PC-9 (cell line): ENCODE measurements at regions not wholly inside any gene's neighbourhood (a gene's known extent, or its start where the extent isn't known, plus 50 kb on each side); places are given as distances from the start of the nearest gene placed in this dataset.

ENCODE experiments used
- EZH2 ChIP-seq: fragments of 200-600 bp; sonication (generic); IDR thresholded peaks from 2 replicates; pipeline ENCODE4 v1.8.0; 2017; ENCODE audit warnings: antibody characterized with exemption, low read depth
- TF ChIP-seq, protein P1 (sequence below): fragments of 200-600 bp; sonication (generic); conservative IDR thresholded peaks from 2 replicates; pipeline ENCODE4 v1.6.1; 2017; ENCODE audit warnings: mixed run types, antibody characterized with exemption, mild to moderate bottlenecking, moderate library complexity

DNA sequence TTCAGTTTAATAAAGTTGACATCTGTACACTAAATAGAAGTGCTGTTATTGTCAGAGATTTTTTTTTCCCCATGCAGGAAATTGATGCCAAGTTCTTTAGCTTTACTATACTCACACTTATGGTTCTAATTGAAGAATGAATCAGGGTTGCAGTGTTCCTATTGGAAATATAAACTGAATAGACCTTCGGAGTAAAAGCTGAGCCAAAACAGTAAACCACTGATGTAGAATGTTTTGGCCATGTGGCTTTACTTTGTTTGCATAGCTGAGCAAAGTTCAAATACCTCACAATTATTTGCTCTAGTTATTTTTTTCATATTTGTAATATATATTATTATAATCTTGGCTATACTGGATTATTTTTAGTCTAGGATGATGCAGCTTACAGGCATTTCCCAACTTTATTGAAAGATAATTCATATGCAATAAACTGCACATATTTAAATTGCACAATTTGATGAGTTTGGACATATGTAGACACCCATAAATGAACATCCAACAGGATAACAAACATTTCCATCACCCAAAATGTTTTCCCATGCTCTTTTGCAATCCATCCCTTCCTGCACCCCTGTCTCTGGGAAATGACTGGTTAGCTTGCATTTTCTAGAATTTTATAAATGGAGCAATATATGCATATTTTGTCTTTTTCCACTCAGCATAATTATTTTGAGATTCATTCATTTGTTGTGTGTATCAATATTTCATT, 105.8 kb upstream of the NOX3 start:
- TF ChIP-seq, protein P1, sequence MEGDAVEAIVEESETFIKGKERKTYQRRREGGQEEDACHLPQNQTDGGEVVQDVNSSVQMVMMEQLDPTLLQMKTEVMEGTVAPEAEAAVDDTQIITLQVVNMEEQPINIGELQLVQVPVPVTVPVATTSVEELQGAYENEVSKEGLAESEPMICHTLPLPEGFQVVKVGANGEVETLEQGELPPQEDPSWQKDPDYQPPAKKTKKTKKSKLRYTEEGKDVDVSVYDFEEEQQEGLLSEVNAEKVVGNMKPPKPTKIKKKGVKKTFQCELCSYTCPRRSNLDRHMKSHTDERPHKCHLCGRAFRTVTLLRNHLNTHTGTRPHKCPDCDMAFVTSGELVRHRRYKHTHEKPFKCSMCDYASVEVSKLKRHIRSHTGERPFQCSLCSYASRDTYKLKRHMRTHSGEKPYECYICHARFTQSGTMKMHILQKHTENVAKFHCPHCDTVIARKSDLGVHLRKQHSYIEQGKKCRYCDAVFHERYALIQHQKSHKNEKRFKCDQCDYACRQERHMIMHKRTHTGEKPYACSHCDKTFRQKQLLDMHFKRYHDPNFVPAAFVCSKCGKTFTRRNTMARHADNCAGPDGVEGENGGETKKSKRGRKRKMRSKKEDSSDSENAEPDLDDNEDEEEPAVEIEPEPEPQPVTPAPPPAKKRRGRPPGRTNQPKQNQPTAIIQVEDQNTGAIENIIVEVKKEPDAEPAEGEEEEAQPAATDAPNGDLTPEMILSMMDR: no peak
- TF ChIP-seq EZH2: no peak
